Smooth muscle cell (in vitro differentiated cells): ENCODE measurements at regions not wholly inside any gene's neighbourhood (a gene's known extent, or its start where the extent isn't known, plus 50 kb on each side); places are given as distances from the start of the nearest gene placed in this dataset.

ENCODE experiments used
- DNase-seq: peaks from one replicate; lab custom pipeline; 2025; ENCODE audit not compliant: unreplicated experiment; lab: John Stamatoyannopoulos, UW
- H2AFZ ChIP-seq: fragments of 200-600 bp; sonication (generic); 2 replicates; pipeline ENCODE4 v1.6.0; 2016; ENCODE audit warnings: antibody characterized with exemption, low read depth, mild to moderate bottlenecking
- H3F3A ChIP-seq: fragments of 200-600 bp; sonication (generic); 2 replicates; pipeline ENCODE4 v1.6.0; 2017; ENCODE audit warnings: antibody characterized with exemption, low read depth
- H3K27ac ChIP-seq: fragments of 200-600 bp; sonication (generic); 2 replicates; pipeline ENCODE4 v1.5.1; 2016; ENCODE audit warnings: low read depth, mild to moderate bottlenecking
- H3K27me3 ChIP-seq: fragments of 200-600 bp; sonication (generic); 2 replicates; pipeline ENCODE4 v1.6.1; 2016; ENCODE audit warnings: low read depth, mild to moderate bottlenecking
- H3K36me3 ChIP-seq: fragments of 200-600 bp; sonication (generic); 2 replicates; pipeline ENCODE4 v1.5.1; 2016; ENCODE audit warnings: low read depth
- H3K4me1 ChIP-seq: fragments of 200-600 bp; sonication (generic); 2 replicates; pipeline ENCODE4 v1.5.1; 2016; ENCODE audit warnings: low read depth
- H3K4me2 ChIP-seq: fragments of 200-600 bp; sonication (generic); 2 replicates; pipeline ENCODE4 v1.6.0; 2016; ENCODE audit warnings: mild to moderate bottlenecking
- H3K4me3 ChIP-seq: fragments of 200-600 bp; sonication (generic); 2 replicates; pipeline ENCODE4 v1.5.1; 2016; ENCODE audit warnings: mild to moderate bottlenecking
- H3K79me2 ChIP-seq: fragments of 200-600 bp; sonication (generic); 2 replicates; pipeline ENCODE4 v1.6.0; 2016; ENCODE audit warnings: low read depth, mild to moderate bottlenecking
- H3K9ac ChIP-seq: fragments of 200-600 bp; sonication (generic); 2 replicates; pipeline ENCODE4 v1.6.0; 2016; ENCODE audit warnings: low read depth
- H3K9me3 ChIP-seq: fragments of 200-600 bp; sonication (generic); replicated peaks from 2 replicates; pipeline ENCODE4 v1.5.1; 2016; ENCODE audit warnings: low read depth
- H4K20me1 ChIP-seq: fragments of 200-600 bp; sonication (generic); 2 replicates; pipeline ENCODE4 v1.6.0; 2016; ENCODE audit warnings: low read depth
- CTCF ChIP-seq: fragments of 200-600 bp; sonication (generic); IDR thresholded peaks from 2 replicates; pipeline ENCODE4 v1.5.1; 2017; ENCODE audit warnings: borderline replicate concordance, mild to moderate bottlenecking, antibody characterized with exemption; ENCODE audit not compliant: insufficient read depth, poor library complexity, severe bottlenecking
- WGBS: methylation state at CpG from one replicate; pipeline ENCODE4 v1.1.7; 2016; ENCODE audit warnings: low lambda C conversion rate; 5-methylcytosine and 5-hydroxymethylcytosine counted together

DNA sequence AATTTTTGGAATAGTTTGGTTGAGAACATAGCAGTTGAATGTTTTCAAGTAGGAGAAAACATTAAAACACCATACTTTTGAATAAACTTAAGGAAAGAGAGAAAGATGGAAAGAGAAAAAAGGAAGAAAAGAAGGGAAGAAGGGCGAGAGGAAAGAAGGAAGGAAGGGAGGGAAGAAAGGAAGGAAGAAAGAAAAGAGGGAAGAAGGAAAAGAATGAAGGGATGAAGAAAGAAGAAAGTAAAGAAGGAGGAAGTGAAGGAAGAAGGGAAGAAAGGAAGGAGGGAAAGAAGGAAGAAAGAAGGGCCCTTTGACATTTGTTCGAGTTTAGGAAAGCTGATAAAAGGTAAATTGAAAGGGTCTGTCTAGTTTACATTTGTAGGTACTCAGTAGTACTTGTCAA, 482.7 kb downstream of the SIPA1L2 start:
- 94% methylated on average over 2 of the region's 2 CpGs for WGBS
- Histone ChIP-seq H2AFZ (no peak overlapping the region), H4K20me1 (no peaks in the 10 kb centered on the region), H3K27ac (no peak overlapping the region), H3K27me3 (no peaks in the 10 kb centered on the region), H3K4me2 (no peak overlapping the region), H3K4me3 (no peak overlapping the region), H3K79me2 (no peaks in the 10 kb centered on the region), H3F3A (peaks cover 2% of the 10 kb centered on the region), H3K9me3 (no peaks in the 10 kb centered on the region), H3K9ac (no peak overlapping the region), H3K4me1 (peaks cover 7% of the 10 kb centered on the region), H3K36me3 (no peaks in the 10 kb centered on the region)
- no peak for TF ChIP-seq CTCF
- DNase-seq = no peak

DNA sequence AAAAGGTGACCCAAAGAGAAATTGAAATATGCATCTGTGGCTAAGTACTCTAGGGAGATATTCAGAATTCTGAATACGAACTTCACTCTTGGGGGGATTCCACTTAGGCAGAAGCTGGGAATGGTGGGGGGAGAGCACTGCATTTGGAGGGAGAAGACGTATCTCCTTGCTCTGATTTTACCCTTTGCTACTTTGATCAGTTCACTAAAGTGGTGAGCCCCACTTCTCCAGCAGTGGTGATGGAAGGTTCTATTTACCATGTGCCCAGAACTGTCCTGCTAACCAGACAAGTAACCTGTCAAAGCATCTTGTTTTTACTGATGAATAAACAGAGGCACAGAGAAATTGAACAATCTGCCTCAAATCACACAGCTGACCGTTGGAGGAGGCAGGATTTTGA, 483.4 kb downstream of the SIPA1L2 start:
- Histone ChIP-seq H3K9me3 (no peaks in the 10 kb centered on the region), H4K20me1 (no peaks in the 10 kb centered on the region), H3F3A (peaks cover 3% of the 10 kb centered on the region), H3K4me3 (no peak overlapping the region), H3K36me3 (no peaks in the 10 kb centered on the region), H3K9ac (no peak overlapping the region), H3K27ac (no peak overlapping the region), H2AFZ (no peak overlapping the region), H3K4me2 (no peak overlapping the region), H3K27me3 (no peaks in the 10 kb centered on the region), H3K79me2 (no peaks in the 10 kb centered on the region), H3K4me1 (peaks cover 7% of the 10 kb centered on the region)
- TF ChIP-seq CTCF = no peak
- DNase-seq = no peak
- 94% methylated on average over 3 of the region's 3 CpGs for WGBS

GRCh38 chr1:232145768-232146167, 484.2 kb downstream of the SIPA1L2 start:
- Histone ChIP-seq H3K27me3 (no peaks in the 10 kb centered on the region), H3F3A (peaks cover 3% of the 10 kb centered on the region), H3K36me3 (no peaks in the 10 kb centered on the region), H4K20me1 (no peaks in the 10 kb centered on the region), H3K4me3 (no peak overlapping the region), H3K4me2 (no peak overlapping the region), H3K27ac (no peak overlapping the region), H3K9ac (no peak overlapping the region), H3K9me3 (no peaks in the 10 kb centered on the region), H3K4me1 (peaks cover 7% of the 10 kb centered on the region), H3K79me2 (no peaks in the 10 kb centered on the region), H2AFZ (no peak overlapping the region)
- no peak for DNase-seq
- no peak for TF ChIP-seq CTCF
- 95% methylated on average over 2 of the region's 2 CpGs for WGBS

DNA sequence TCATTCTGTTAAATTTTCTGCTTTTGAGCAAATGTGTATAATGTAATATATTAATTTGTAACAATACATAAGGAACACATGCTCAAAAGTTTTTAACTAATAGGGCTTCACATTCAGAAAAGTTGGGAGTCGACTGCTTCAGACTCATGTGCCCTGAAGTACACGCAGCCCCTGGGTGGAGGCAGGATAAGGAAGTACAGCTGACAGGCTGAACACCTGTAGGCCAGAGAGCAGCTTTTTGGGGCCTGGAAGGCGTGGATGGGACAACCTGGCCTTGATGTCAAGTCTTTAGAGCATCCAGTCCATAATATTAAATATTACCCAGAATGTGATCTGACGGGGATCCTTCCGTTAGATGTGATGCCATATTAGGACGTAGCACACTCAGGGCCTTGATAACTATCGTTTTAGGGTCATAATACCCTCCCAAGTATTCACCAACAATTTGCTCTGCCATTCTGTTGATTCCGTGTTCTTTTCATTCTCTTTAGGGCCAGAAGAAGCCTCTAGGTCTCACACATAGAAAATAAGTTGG, 485.2 kb downstream of the SIPA1L2 start:
- no peak overlapping the region for H3K9ac ChIP-seq
- H3K9me3 ChIP-seq = no peaks in the 10 kb centered on the region
- no peaks in the 10 kb centered on the region for H3K79me2 ChIP-seq
- no peak overlapping the region for H3K4me2 ChIP-seq
- 95% methylated on average over 8 of the region's 8 CpGs for WGBS
- no peak for TF ChIP-seq CTCF
- H3K27ac ChIP-seq = no peak overlapping the region
- no peak overlapping the region for H2AFZ ChIP-seq
- no peaks in the 10 kb centered on the region for H3K36me3 ChIP-seq
- no peaks in the 10 kb centered on the region for H4K20me1 ChIP-seq
- DNase-seq = no peak
- H3K27me3 ChIP-seq = no peaks in the 10 kb centered on the region
- peaks cover 3% of the 10 kb centered on the region for H3F3A ChIP-seq
- H3K4me1 ChIP-seq = peaks cover 7% of the 10 kb centered on the region
- H3K4me3 ChIP-seq = no peak overlapping the region
